Chondrocyte (in vitro differentiated cells): ENCODE measurements at regions not wholly inside any gene's neighbourhood (a gene's known extent, or its start where the extent isn't known, plus 50 kb on each side); places are given as distances from the start of the nearest gene placed in this dataset.

Experiments
- DNase-seq: peaks from one replicate; pipeline ENCODE4 v3.0.0; 2021; ENCODE audit warnings: mixed read lengths, low spot score
- H3K27ac Mint-ChIP-seq: one replicate; pipeline ENCODE4 v1.8.0; 2021; ENCODE audit warnings: mild to moderate bottlenecking, moderate library complexity, mixed read lengths; ENCODE audit not compliant: unreplicated experiment
- H3K27me3 Mint-ChIP-seq: 2 replicates; pipeline ENCODE4 v1.8.0; 2021; ENCODE audit warnings: low read depth, mixed read lengths
- H3K36me3 Mint-ChIP-seq: 2 replicates; pipeline ENCODE4 v1.8.0; 2021; ENCODE audit warnings: low read depth, mixed read lengths
- H3K4me1 Mint-ChIP-seq: 2 replicates; pipeline ENCODE4 v1.8.0; 2021; ENCODE audit warnings: low read depth, mild to moderate bottlenecking, mixed read lengths
- H3K4me3 Mint-ChIP-seq: one replicate; pipeline ENCODE4 v1.8.0; 2021; ENCODE audit warnings: mild to moderate bottlenecking, moderate library complexity, mixed read lengths; ENCODE audit not compliant: unreplicated experiment
- H3K9me3 Mint-ChIP-seq: 2 replicates; pipeline ENCODE4 v1.8.0; 2021; ENCODE audit warnings: low read depth, mixed read lengths
- CTCF ChIP-seq: fragments of 200-600 bp; sonication (generic); IDR thresholded peaks from 2 replicates; pipeline ENCODE4 v1.5.0; 2021; ENCODE audit warnings: antibody characterized with exemption, mild to moderate bottlenecking, moderate library complexity

- TF ChIP-seq CTCF: no peak
- H3K4me3 Mint-ChIP-seq: no peak overlapping the region
- no peaks in the 10 kb centered on the region for H3K9me3 Mint-ChIP-seq
- DNase-seq: no peak
- H3K4me1 Mint-ChIP-seq: no peaks in the 10 kb centered on the region
- no peaks in the 10 kb centered on the region for H3K27me3 Mint-ChIP-seq
- no peaks in the 10 kb centered on the region for H3K36me3 Mint-ChIP-seq
- no peak overlapping the region for H3K27ac Mint-ChIP-seq
Measured at GRCh38 chr18:38353149-38353548, 787.6 kb upstream of the CELF4 start.

GRCh38 chr18:38350141-38350540 is 784.5 kb upstream of the CELF4 start:
- TF ChIP-seq CTCF: no peak
- no peaks in the 10 kb centered on the region for H3K36me3 Mint-ChIP-seq
- no peak overlapping the region for H3K4me3 Mint-ChIP-seq
- peaks cover 8% of the 10 kb centered on the region for H3K9me3 Mint-ChIP-seq
- no peak overlapping the region for H3K27ac Mint-ChIP-seq
- DNase-seq: no peak
- no peaks in the 10 kb centered on the region for H3K4me1 Mint-ChIP-seq
- no peaks in the 10 kb centered on the region for H3K27me3 Mint-ChIP-seq

GRCh38 chr18:38330573-38330972 is 765.0 kb upstream of the CELF4 start:
- DNase-seq: no peak
- no peaks in the 10 kb centered on the region for H3K27me3 Mint-ChIP-seq
- no peak for TF ChIP-seq CTCF
- H3K27ac Mint-ChIP-seq: no peak overlapping the region
- no peaks in the 10 kb centered on the region for H3K36me3 Mint-ChIP-seq
- no peak overlapping the region for H3K4me3 Mint-ChIP-seq
- peaks cover 10% of the 10 kb centered on the region for H3K9me3 Mint-ChIP-seq
- H3K4me1 Mint-ChIP-seq: no peaks in the 10 kb centered on the region

GRCh38 chr18:38329145-38329544 is 763.5 kb upstream of the CELF4 start:
- Mint-ChIP-seq H3K27ac (no peak overlapping the region), H3K36me3 (no peaks in the 10 kb centered on the region), H3K4me1 (no peaks in the 10 kb centered on the region), H3K9me3 (peaks cover 10% of the 10 kb centered on the region), H3K4me3 (no peak overlapping the region), H3K27me3 (no peaks in the 10 kb centered on the region)
- TF ChIP-seq CTCF: no peak
- no peak for DNase-seq

- Mint-ChIP-seq H3K27me3 (no peaks in the 10 kb centered on the region), H3K9me3 (peaks cover 11% of the 10 kb centered on the region), H3K4me1 (no peaks in the 10 kb centered on the region), H3K36me3 (no peaks in the 10 kb centered on the region), H3K27ac (no peak overlapping the region), H3K4me3 (no peak overlapping the region)
- DNase-seq: no peak
- TF ChIP-seq CTCF: no peak
Measured at GRCh38 chr18:38322206-38322605, 756.6 kb upstream of the CELF4 start.
